Neural cell (in vitro differentiated cells): ENCODE measurements at regions not wholly inside any gene's neighbourhood (a gene's known extent, or its start where the extent isn't known, plus 50 kb on each side); places are given as distances from the start of the nearest gene placed in this dataset.

Source experiments
- H2AFZ ChIP-seq: fragments of 200-600, 300-800 bp; sonication (generic), shearing (Covaris generic); 2 replicates; pipeline ENCODE4 v1.6.0; 2014; ENCODE audit warnings: low read depth, mild to moderate bottlenecking, antibody characterized with exemption, low read length, moderate library complexity
- H3F3A ChIP-seq: fragments of 200-600 bp; shearing (Covaris generic); 2 replicates; pipeline ENCODE4 v1.6.1; 2016; ENCODE audit warnings: mild to moderate bottlenecking, moderate library complexity, mixed read lengths, antibody characterized with exemption, low read length; ENCODE audit not compliant: insufficient read depth, poor library complexity, severe bottlenecking
- H3K27ac ChIP-seq: fragments of 200-600, 300-800 bp; sonication (generic), shearing (Covaris generic); 2 replicates; pipeline ENCODE4 v1.5.1; 2014; ENCODE audit warnings: mild to moderate bottlenecking, low read length, moderate library complexity
- H3K27me3 ChIP-seq: fragments of 300-800, 200-600 bp; sonication (generic), shearing (Covaris generic); 2 replicates; pipeline ENCODE4 v1.6.0; 2014; ENCODE audit warnings: mild to moderate bottlenecking, low read depth, low read length, moderate library complexity; ENCODE audit not compliant: insufficient read depth
- H3K36me3 ChIP-seq: fragments of 300-800, 200-600 bp; sonication (generic), shearing (Covaris generic); 2 replicates; pipeline ENCODE4 v1.5.1; 2014; ENCODE audit warnings: mild to moderate bottlenecking, antibody characterized with exemption, low read length, moderate library complexity; ENCODE audit not compliant: insufficient read depth
- H3K4me2 ChIP-seq: fragments of 300-800, 200-600 bp; sonication (generic), shearing (Covaris generic); 2 replicates; pipeline ENCODE4 v1.6.0; 2014; ENCODE audit warnings: mild to moderate bottlenecking, low read length
- H3K4me3 ChIP-seq: fragments of 300-800, 200-600 bp; sonication (generic), shearing (Covaris generic); 2 replicates; pipeline ENCODE4 v1.5.1; 2014; ENCODE audit warnings: mild to moderate bottlenecking, low read length, moderate library complexity
- H3K79me2 ChIP-seq: fragments of 200-600 bp; shearing (Covaris generic); replicated peaks from 2 replicates; pipeline ENCODE4 v1.6.0; 2014; ENCODE audit warnings: mild to moderate bottlenecking, low read length, moderate library complexity; ENCODE audit not compliant: insufficient read depth
- H3K9ac ChIP-seq: fragments of 300-800, 200-600 bp; sonication (generic), shearing (Covaris generic); 2 replicates; pipeline ENCODE4 v1.6.1; 2016; ENCODE audit warnings: mild to moderate bottlenecking, low read length, mixed read lengths
- H3K9me2 ChIP-seq: fragments of 200-600 bp; shearing (Covaris generic); 2 replicates; pipeline ENCODE4 v1.6.1; 2016; ENCODE audit warnings: mild to moderate bottlenecking, low read length, mixed read lengths; ENCODE audit not compliant: insufficient read depth
- H3K9me3 ChIP-seq: fragments of 200-600, 300-800 bp; sonication (generic), shearing (Covaris generic); 2 replicates; pipeline ENCODE4 v1.6.1; 2016; ENCODE audit warnings: mild to moderate bottlenecking, mixed run types, low read length, moderate library complexity, mixed read lengths
- H4K20me1 ChIP-seq: fragments of 200-600 bp; shearing (Covaris generic); 2 replicates; pipeline ENCODE4 v1.6.1; 2016; ENCODE audit warnings: mild to moderate bottlenecking, mixed run types; ENCODE audit not compliant: insufficient read depth
- CTCF ChIP-seq: fragments of 450-650 bp; IDR thresholded peaks from 2 replicates; pipeline ENCODE4 v1.5.1; 2014; ENCODE audit warnings: antibody characterized with exemption, mild to moderate bottlenecking, moderate library complexity; ENCODE audit not compliant: poor library complexity, severe bottlenecking
- EP300 ChIP-seq: fragments of 450-650 bp; conservative IDR thresholded peaks from 2 replicates; pipeline ENCODE4 v1.6.1; 2014; ENCODE audit warnings: antibody characterized with exemption, mild to moderate bottlenecking, moderate library complexity; ENCODE audit not compliant: poor library complexity, severe bottlenecking
- EZH2 ChIP-seq: fragments of 200-600, 300-800 bp; shearing (Covaris generic), sonication (generic); IDR thresholded peaks from 2 replicates; pipeline ENCODE4 v1.6.1; 2014; ENCODE audit warnings: antibody characterized with exemption, low read length, borderline replicate concordance, mild to moderate bottlenecking; ENCODE audit not compliant: insufficient read depth, poor library complexity, severe bottlenecking
- MXI1 ChIP-seq: fragments of 450-650 bp; conservative IDR thresholded peaks from 2 replicates; pipeline ENCODE4 v1.6.1; 2014; ENCODE audit warnings: antibody characterized with exemption, mild to moderate bottlenecking; ENCODE audit not compliant: poor library complexity, severe bottlenecking
- POLR2AphosphoS5 ChIP-seq: IDR thresholded peaks from 2 replicates; pipeline ENCODE4 v1.6.1; 2012
- RAD21 ChIP-seq: fragments of 450-650 bp; conservative IDR thresholded peaks from 2 replicates; pipeline ENCODE4 v1.6.1; 2014; ENCODE audit warnings: antibody characterized with exemption, mild to moderate bottlenecking, moderate library complexity
- SMC3 ChIP-seq: fragments of 450-650 bp; conservative IDR thresholded peaks from 2 replicates; pipeline ENCODE4 v1.6.1; 2014; ENCODE audit warnings: antibody characterized with exemption, mild to moderate bottlenecking, moderate library complexity; ENCODE audit not compliant: poor library complexity
- TAF1 ChIP-seq: IDR thresholded peaks from 2 replicates; pipeline ENCODE4 v1.6.1; 2012; ENCODE audit warnings: low read depth
- TF ChIP-seq, protein P1 (sequence below): IDR thresholded peaks from 2 replicates; pipeline ENCODE4 v1.6.1; 2012; ENCODE audit warnings: borderline replicate concordance

DNA sequence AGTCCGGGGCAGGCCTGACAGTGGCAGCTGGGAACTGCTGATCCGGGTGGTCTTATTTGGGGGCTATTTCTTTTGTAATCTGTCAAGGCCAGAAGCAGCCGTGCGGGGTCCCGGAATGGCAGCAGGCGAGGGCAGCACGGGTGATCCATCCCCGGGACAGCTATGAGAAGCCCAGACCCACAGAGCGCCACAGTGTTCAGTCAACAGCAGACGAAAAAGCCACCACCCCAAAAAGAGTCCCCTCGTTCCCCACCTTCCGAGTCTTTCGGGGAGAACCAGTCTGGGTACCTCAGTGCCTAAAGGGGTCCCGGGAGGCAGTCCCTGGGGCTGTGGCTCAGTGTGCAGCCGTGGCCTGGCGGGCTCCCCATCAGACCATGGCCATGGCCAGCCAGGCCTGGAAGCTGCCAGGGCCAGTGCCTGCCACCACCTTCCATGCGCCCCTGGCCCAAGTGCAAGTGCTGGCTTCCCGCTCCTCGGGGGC, 125.1 kb upstream of the KCTD7 start:
- no peak overlapping the region for H3K4me2 ChIP-seq
- no peaks in the 10 kb centered on the region for H3K9me2 ChIP-seq
- H3F3A ChIP-seq = no peaks in the 10 kb centered on the region
- H3K9ac ChIP-seq = no peak overlapping the region
- no peaks in the 10 kb centered on the region for H4K20me1 ChIP-seq
- H3K27ac ChIP-seq = no peak overlapping the region
- no peaks in the 10 kb centered on the region for H3K27me3 ChIP-seq
- H3K9me3 ChIP-seq = no peaks in the 10 kb centered on the region
- no peak overlapping the region for H3K4me3 ChIP-seq
- no peak overlapping the region for H2AFZ ChIP-seq
- H3K36me3 ChIP-seq = no peaks in the 10 kb centered on the region
- no peaks in the 10 kb centered on the region for H3K79me2 ChIP-seq
- no peak for TF ChIP-seq TAF1
- TF ChIP-seq MXI1 = no peak
- TF ChIP-seq POLR2AphosphoS5 = no peak
- TF ChIP-seq, protein P1, sequence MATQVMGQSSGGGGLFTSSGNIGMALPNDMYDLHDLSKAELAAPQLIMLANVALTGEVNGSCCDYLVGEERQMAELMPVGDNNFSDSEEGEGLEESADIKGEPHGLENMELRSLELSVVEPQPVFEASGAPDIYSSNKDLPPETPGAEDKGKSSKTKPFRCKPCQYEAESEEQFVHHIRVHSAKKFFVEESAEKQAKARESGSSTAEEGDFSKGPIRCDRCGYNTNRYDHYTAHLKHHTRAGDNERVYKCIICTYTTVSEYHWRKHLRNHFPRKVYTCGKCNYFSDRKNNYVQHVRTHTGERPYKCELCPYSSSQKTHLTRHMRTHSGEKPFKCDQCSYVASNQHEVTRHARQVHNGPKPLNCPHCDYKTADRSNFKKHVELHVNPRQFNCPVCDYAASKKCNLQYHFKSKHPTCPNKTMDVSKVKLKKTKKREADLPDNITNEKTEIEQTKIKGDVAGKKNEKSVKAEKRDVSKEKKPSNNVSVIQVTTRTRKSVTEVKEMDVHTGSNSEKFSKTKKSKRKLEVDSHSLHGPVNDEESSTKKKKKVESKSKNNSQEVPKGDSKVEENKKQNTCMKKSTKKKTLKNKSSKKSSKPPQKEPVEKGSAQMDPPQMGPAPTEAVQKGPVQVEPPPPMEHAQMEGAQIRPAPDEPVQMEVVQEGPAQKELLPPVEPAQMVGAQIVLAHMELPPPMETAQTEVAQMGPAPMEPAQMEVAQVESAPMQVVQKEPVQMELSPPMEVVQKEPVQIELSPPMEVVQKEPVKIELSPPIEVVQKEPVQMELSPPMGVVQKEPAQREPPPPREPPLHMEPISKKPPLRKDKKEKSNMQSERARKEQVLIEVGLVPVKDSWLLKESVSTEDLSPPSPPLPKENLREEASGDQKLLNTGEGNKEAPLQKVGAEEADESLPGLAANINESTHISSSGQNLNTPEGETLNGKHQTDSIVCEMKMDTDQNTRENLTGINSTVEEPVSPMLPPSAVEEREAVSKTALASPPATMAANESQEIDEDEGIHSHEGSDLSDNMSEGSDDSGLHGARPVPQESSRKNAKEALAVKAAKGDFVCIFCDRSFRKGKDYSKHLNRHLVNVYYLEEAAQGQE = no peak
- no peak for TF ChIP-seq EZH2
- TF ChIP-seq RAD21 = no peak
- TF ChIP-seq EP300 = no peak
- TF ChIP-seq SMC3 = no peak

DNA sequence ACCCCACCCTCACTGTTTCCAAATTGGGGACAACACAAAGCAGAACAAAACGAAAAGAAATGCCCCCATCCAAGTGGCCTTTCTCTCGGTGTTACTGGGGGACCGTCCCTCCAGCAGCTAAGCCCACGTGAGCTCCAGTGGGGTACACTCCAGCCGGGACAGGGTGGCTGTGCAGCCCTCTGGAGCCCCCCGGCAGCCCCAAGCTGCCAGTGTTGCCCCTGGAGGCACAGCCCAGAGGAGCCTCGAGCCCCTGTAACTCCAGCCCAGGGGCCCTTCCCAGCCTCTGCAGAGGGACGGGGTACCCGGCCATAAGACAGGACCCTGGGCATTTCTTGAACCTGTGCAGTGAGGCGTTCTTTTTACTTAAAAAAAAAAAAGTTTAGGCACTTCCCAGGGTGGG, 124.5 kb upstream of the KCTD7 start:
- Histone ChIP-seq H2AFZ (no peak overlapping the region), H3F3A (no peaks in the 10 kb centered on the region), H3K27me3 (no peaks in the 10 kb centered on the region), H3K9me3 (no peaks in the 10 kb centered on the region), H3K4me3 (no peak overlapping the region), H3K27ac (no peak overlapping the region), H3K4me2 (no peak overlapping the region), H3K79me2 (no peaks in the 10 kb centered on the region), H4K20me1 (no peaks in the 10 kb centered on the region), H3K36me3 (no peaks in the 10 kb centered on the region), H3K9me2 (no peaks in the 10 kb centered on the region), H3K9ac (no peak overlapping the region)
- TF ChIP-seq RAD21 (no peak), EZH2 (no peak), SMC3 (no peak), POLR2AphosphoS5 (no peak), CTCF (no peak), EP300 (no peak), TAF1 (no peak), MXI1 (no peak)
- TF ChIP-seq, protein P1 = no peak
